ENCODE measurements at regions not wholly inside any gene's neighbourhood (a gene's known extent, or its start where the extent isn't known, plus 50 kb on each side); places are given as distances from the start of the nearest gene placed in this dataset.

DNA sequence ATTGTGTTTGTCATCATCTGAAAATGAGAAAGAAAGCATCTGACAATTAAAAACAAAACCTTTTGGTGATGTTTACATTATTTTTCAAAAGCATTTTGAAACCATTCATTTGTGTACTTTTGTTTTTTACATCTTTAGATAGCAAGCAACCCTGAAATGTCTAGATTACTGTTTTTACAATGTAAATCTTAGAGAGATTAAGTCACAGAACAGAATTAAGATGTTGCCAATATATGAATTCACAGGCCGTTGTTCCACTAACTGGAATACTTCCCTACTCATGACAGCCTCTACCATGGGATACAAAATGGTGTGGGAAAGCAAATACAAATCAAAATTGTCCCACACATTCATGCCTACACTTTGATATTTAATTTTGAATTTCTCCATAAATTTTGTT lies 480.0 kb upstream of the ZEB2 start:
- H3K36me3 Mint-ChIP-seq, result no peaks in the 10 kb centered on the region
- H3K9me3 Mint-ChIP-seq, result no peaks in the 10 kb centered on the region
- no peak for DNase-seq (ENCODE audit: low spot score in 2 of 2, unreplicated experiment in 2 of 2)
- peak overlapping the region; percentile 78 for H3K27ac Mint-ChIP-seq
- no peaks in the 10 kb centered on the region for H3K27me3 Mint-ChIP-seq (ENCODE audit: low read depth)
- H3K4me3 Mint-ChIP-seq, result no peak overlapping the region
- TF ChIP-seq, protein P1, sequence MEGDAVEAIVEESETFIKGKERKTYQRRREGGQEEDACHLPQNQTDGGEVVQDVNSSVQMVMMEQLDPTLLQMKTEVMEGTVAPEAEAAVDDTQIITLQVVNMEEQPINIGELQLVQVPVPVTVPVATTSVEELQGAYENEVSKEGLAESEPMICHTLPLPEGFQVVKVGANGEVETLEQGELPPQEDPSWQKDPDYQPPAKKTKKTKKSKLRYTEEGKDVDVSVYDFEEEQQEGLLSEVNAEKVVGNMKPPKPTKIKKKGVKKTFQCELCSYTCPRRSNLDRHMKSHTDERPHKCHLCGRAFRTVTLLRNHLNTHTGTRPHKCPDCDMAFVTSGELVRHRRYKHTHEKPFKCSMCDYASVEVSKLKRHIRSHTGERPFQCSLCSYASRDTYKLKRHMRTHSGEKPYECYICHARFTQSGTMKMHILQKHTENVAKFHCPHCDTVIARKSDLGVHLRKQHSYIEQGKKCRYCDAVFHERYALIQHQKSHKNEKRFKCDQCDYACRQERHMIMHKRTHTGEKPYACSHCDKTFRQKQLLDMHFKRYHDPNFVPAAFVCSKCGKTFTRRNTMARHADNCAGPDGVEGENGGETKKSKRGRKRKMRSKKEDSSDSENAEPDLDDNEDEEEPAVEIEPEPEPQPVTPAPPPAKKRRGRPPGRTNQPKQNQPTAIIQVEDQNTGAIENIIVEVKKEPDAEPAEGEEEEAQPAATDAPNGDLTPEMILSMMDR (IDR thresholded peaks at IDR 0.05; ENCODE audit: unreplicated experiment), result no peak
- H3K4me1 Mint-ChIP-seq, result peaks cover 24% of the 10 kb centered on the region

GRCh38 chr2:144999071-144999875 lies 479.4 kb upstream of the ZEB2 start:
- no peak for DNase-seq (ENCODE audit: low spot score in 2 of 2, unreplicated experiment in 2 of 2)
- Mint-ChIP-seq H3K27me3 (ENCODE audit: low read depth) (no peaks in the 10 kb centered on the region), H3K36me3 (no peaks in the 10 kb centered on the region), H3K4me3 (no peak overlapping the region), H3K27ac (peak overlapping the region; percentile 69), H3K4me1 (peaks cover 28% of the 10 kb centered on the region), H3K9me3 (no peaks in the 10 kb centered on the region)
- TF ChIP-seq, protein P1 (IDR thresholded peaks at IDR 0.05; ENCODE audit: unreplicated experiment), result no peak

GRCh38 chr2:144998435-144998834 lies 478.5 kb upstream of the ZEB2 start:
- H3K27ac Mint-ChIP-seq, result no peak overlapping the region
- no peaks in the 10 kb centered on the region for H3K9me3 Mint-ChIP-seq
- H3K27me3 Mint-ChIP-seq (ENCODE audit: low read depth), result no peaks in the 10 kb centered on the region
- no peak overlapping the region for H3K4me3 Mint-ChIP-seq
- DNase-seq (ENCODE audit: low spot score in 2 of 2, unreplicated experiment in 2 of 2), result no peak
- peaks cover 29% of the 10 kb centered on the region for H3K4me1 Mint-ChIP-seq
- TF ChIP-seq, protein P1 (IDR thresholded peaks at IDR 0.05; ENCODE audit: unreplicated experiment), result no peak
- no peaks in the 10 kb centered on the region for H3K36me3 Mint-ChIP-seq

DNA sequence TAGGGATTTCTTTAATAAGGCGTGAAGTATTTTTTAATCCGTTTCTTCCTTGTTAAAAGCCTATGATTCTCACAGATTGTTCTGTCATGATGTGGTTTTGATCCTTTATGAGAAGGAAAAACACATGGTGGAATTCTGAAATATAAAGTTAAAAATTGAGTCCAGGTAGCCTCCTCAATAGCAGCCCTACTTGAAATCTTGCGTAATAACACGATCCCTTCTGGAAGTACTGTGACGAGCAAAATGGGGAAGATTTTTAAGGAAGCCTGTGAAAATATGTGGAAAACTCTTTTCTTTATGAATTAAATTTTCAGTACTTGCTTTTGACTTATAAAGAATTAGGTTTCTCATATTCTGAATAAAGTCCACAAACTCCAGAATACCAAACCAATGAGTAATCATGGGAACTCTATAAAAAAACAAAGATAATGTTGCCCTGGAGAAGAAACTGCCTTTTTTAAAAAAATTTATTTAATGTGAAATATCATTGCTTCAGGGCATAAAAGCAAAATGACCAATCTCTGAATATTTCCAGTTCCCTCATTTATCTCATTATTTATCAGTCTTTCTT lies 476.4 kb upstream of the ZEB2 start:
- Mint-ChIP-seq H3K4me1 (peaks cover 29% of the 10 kb centered on the region), H3K27me3 (ENCODE audit: low read depth) (no peaks in the 10 kb centered on the region), H3K9me3 (peaks cover 12% of the 10 kb centered on the region), H3K36me3 (no peaks in the 10 kb centered on the region), H3K27ac (peak overlapping the region; percentile 77), H3K4me3 (no peak overlapping the region)
- DNase-seq (ENCODE audit: low spot score in 2 of 2, unreplicated experiment in 2 of 2), result no peak
- TF ChIP-seq, protein P1 (IDR thresholded peaks at IDR 0.05; ENCODE audit: unreplicated experiment), result no peak

GRCh38 chr2:144995482-144995881 lies 475.6 kb upstream of the ZEB2 start:
- Mint-ChIP-seq H3K9me3 (peaks cover 12% of the 10 kb centered on the region), H3K36me3 (no peaks in the 10 kb centered on the region), H3K27me3 (ENCODE audit: low read depth) (no peaks in the 10 kb centered on the region), H3K4me1 (peaks cover 23% of the 10 kb centered on the region), H3K4me3 (no peak overlapping the region), H3K27ac (no peak overlapping the region)
- TF ChIP-seq, protein P1 (IDR thresholded peaks at IDR 0.05; ENCODE audit: unreplicated experiment), result no peak
- DNase-seq (ENCODE audit: low spot score in 2 of 2, unreplicated experiment in 2 of 2), result no peak

All from mesothelial cell of epicardium (in vitro differentiated cells).